C4-2B (cell line): ENCODE measurements at regions not wholly inside any gene's neighbourhood (a gene's known extent, or its start where the extent isn't known, plus 50 kb on each side); places are given as distances from the start of the nearest gene placed in this dataset.
A peak's percentile ranks its signal among the peaks of the same experiment; 100 is the strongest.

Experiments used
- H3K27ac ChIP-seq: fragments of 450-650 bp; 2 replicates; pipeline ENCODE4 v1.5.1; 2017
- CTCF ChIP-seq: fragments of 450-650 bp; conservative IDR thresholded peaks from 2 replicates; pipeline ENCODE4 v1.5.1; 2017; ENCODE audit warnings: mild to moderate bottlenecking
- ZFX ChIP-seq: fragments of 450-650 bp; IDR thresholded peaks from 2 replicates; pipeline ENCODE4 v1.6.1; 2017

- no peak overlapping the region for H3K27ac ChIP-seq
- no peak for TF ChIP-seq CTCF
- TF ChIP-seq ZFX = no peak
These were observed 150.9 kb upstream of the COBL start for GRCh38 chr7:51467384-51468017.

- TF ChIP-seq CTCF = no peak; the same call in 1 of the 2 replicates
- no peak for TF ChIP-seq ZFX
- H3K27ac ChIP-seq = no peak overlapping the region
These were observed 143.2 kb upstream of the COBL start for GRCh38 chr7:51459809-51460208.

GRCh38 chr7:51458693-51459092 lies 142.1 kb upstream of the COBL start:
- TF ChIP-seq ZFX = no peak
- TF ChIP-seq CTCF = no peak
- no peak overlapping the region for H3K27ac ChIP-seq

GRCh38 chr7:51457079-51457478 lies 140.5 kb upstream of the COBL start:
- TF ChIP-seq CTCF (no peak), ZFX (no peak)
- peak overlapping the region; percentile 39; the same call in 1 of the 2 replicates for H3K27ac ChIP-seq

- TF ChIP-seq CTCF = no peak
- no peak for TF ChIP-seq ZFX
- no peak overlapping the region for H3K27ac ChIP-seq
These were observed 139.9 kb upstream of the COBL start for GRCh38 chr7:51456431-51457060.

- peak overlapping the region; percentile 16 for H3K27ac ChIP-seq
- no peak for TF ChIP-seq CTCF
- TF ChIP-seq ZFX = no peak
These were observed 139.3 kb upstream of the COBL start for GRCh38 chr7:51455948-51456347.

- TF ChIP-seq ZFX (no peak), CTCF (no peak)
- peak overlapping the region; percentile 16 for H3K27ac ChIP-seq
These were observed 138.9 kb upstream of the COBL start for GRCh38 chr7:51455513-51455912.
